Osteocyte (in vitro differentiated cells): ENCODE measurements at regions not wholly inside any gene's neighbourhood (a gene's known extent, or its start where the extent isn't known, plus 50 kb on each side); places are given as distances from the start of the nearest gene placed in this dataset.

Source experiments
- DNase-seq: peaks from one replicate; pipeline ENCODE4 v3.0.0; 2021; ENCODE audit warnings: mixed read lengths; ENCODE audit not compliant: unreplicated experiment; ENCODE audit errors: extremely low spot score
- H3K27ac Mint-ChIP-seq: one replicate; pipeline ENCODE4 v1.8.0; 2021; ENCODE audit warnings: mild to moderate bottlenecking, mixed read lengths; ENCODE audit not compliant: unreplicated experiment
- H3K27me3 Mint-ChIP-seq: one replicate; pipeline ENCODE4 v1.8.0; 2021; ENCODE audit warnings: mixed read lengths; ENCODE audit not compliant: unreplicated experiment
- H3K36me3 Mint-ChIP-seq: one replicate; pipeline ENCODE4 v1.8.0; 2021; ENCODE audit warnings: mixed read lengths; ENCODE audit not compliant: unreplicated experiment
- H3K4me1 Mint-ChIP-seq: one replicate; pipeline ENCODE4 v1.8.0; 2021; ENCODE audit warnings: mixed read lengths; ENCODE audit not compliant: unreplicated experiment
- H3K4me3 Mint-ChIP-seq: one replicate; pipeline ENCODE4 v1.8.0; 2021; ENCODE audit warnings: mild to moderate bottlenecking, moderate library complexity, mixed read lengths; ENCODE audit not compliant: unreplicated experiment
- H3K9me3 Mint-ChIP-seq: one replicate; pipeline ENCODE4 v1.8.0; 2021; ENCODE audit warnings: mixed read lengths; ENCODE audit not compliant: unreplicated experiment
- CTCF ChIP-seq: fragments of 200-600 bp; sonication (generic); IDR thresholded peaks from 2 replicates; pipeline ENCODE4 v1.5.0; 2021; ENCODE audit warnings: antibody characterized with exemption, mild to moderate bottlenecking, moderate library complexity

- peaks cover 16% of the 10 kb centered on the region for H3K27me3 Mint-ChIP-seq
- H3K27ac Mint-ChIP-seq: no peak overlapping the region
- H3K36me3 Mint-ChIP-seq: no peaks in the 10 kb centered on the region
- H3K4me1 Mint-ChIP-seq: no peaks in the 10 kb centered on the region
- no peaks in the 10 kb centered on the region for H3K9me3 Mint-ChIP-seq
- no peak for DNase-seq
- H3K4me3 Mint-ChIP-seq: no peak overlapping the region
- no peak for TF ChIP-seq CTCF
Measured at GRCh38 chr17:73760439-73760758, 116.2 kb upstream of the SDK2 start.

- Mint-ChIP-seq H3K9me3 (no peaks in the 10 kb centered on the region), H3K36me3 (no peaks in the 10 kb centered on the region), H3K27ac (no peak overlapping the region), H3K4me1 (peaks cover 9% of the 10 kb centered on the region), H3K27me3 (peaks cover 16% of the 10 kb centered on the region), H3K4me3 (no peak overlapping the region)
- DNase-seq: no peak
- no peak for TF ChIP-seq CTCF
Measured at GRCh38 chr17:73765824-73766563, 121.7 kb upstream of the SDK2 start.

GRCh38 chr17:73767696-73768095 lies 123.5 kb upstream of the SDK2 start:
- H3K36me3 Mint-ChIP-seq: no peaks in the 10 kb centered on the region
- no peak for TF ChIP-seq CTCF
- DNase-seq: no peak
- no peak overlapping the region for H3K27ac Mint-ChIP-seq
- no peak overlapping the region for H3K4me3 Mint-ChIP-seq
- H3K9me3 Mint-ChIP-seq: no peaks in the 10 kb centered on the region
- peaks cover 13% of the 10 kb centered on the region for H3K27me3 Mint-ChIP-seq
- peaks cover 14% of the 10 kb centered on the region for H3K4me1 Mint-ChIP-seq

GRCh38 chr17:73768691-73769090 lies 124.4 kb upstream of the SDK2 start:
- Mint-ChIP-seq H3K27ac (no peak overlapping the region), H3K36me3 (no peaks in the 10 kb centered on the region), H3K4me3 (no peak overlapping the region), H3K9me3 (no peaks in the 10 kb centered on the region), H3K27me3 (peaks cover 13% of the 10 kb centered on the region), H3K4me1 (peaks cover 14% of the 10 kb centered on the region)
- TF ChIP-seq CTCF: no peak
- DNase-seq: no peak

GRCh38 chr17:73769479-73769878 lies 125.2 kb upstream of the SDK2 start:
- Mint-ChIP-seq H3K27me3 (peaks cover 13% of the 10 kb centered on the region), H3K4me1 (peaks cover 14% of the 10 kb centered on the region), H3K27ac (no peak overlapping the region), H3K36me3 (no peaks in the 10 kb centered on the region), H3K9me3 (no peaks in the 10 kb centered on the region), H3K4me3 (no peak overlapping the region)
- no peak for TF ChIP-seq CTCF
- DNase-seq: no peak
